HCT116 (cell line): ENCODE measurements at regions not wholly inside any gene's neighbourhood (a gene's known extent, or its start where the extent isn't known, plus 50 kb on each side); places are given as distances from the start of the nearest gene placed in this dataset.

ENCODE experiments used
- CTCF ChIP-seq, 3 experiments: fragments of 200-600 bp in 1 of 3; sonication (generic) in 1 of 3; IDR thresholded peaks in 2 of 3; conservative IDR thresholded peaks in 1 of 3; 2 replicates each; pipeline ENCODE4 v1.5.1; 2012 to 2017; ENCODE audit warnings: low read depth in 2 of 3, low read length in 2 of 3, antibody characterized with exemption in 1 of 3, borderline replicate concordance in 1 of 3, control low read depth in 1 of 3, mild to moderate bottlenecking in 1 of 3, mixed read lengths in 1 of 3, mixed run types in 1 of 3, moderate library complexity in 1 of 3; ENCODE audit not compliant: insufficient read depth in 1 of 3
- EGR1 ChIP-seq: IDR thresholded peaks from 2 replicates; pipeline ENCODE4 v1.6.1; 2012; ENCODE audit warnings: low read depth
- EZH2 ChIP-seq: fragments of 200-600 bp; sonication (generic); IDR thresholded peaks from 2 replicates; pipeline ENCODE4 v1.6.1; 2017; ENCODE audit warnings: antibody characterized with exemption, mixed run types
- POLR2A ChIP-seq: IDR thresholded peaks from 2 replicates; pipeline ENCODE4 v1.7.0; 2011; ENCODE audit warnings: borderline replicate concordance; ENCODE audit not compliant: insufficient read depth, insufficient read length; ENCODE audit errors: extremely low read depth
- POLR2AphosphoS5 ChIP-seq: IDR thresholded peaks from 2 replicates; pipeline ENCODE4 v1.6.1; 2011; ENCODE audit warnings: mild to moderate bottlenecking, low read depth, low read length, moderate library complexity
- RAD21 ChIP-seq: IDR thresholded peaks from 2 replicates; pipeline ENCODE4 v1.6.1; 2012; ENCODE audit warnings: low read depth, mild to moderate bottlenecking
- ZFX ChIP-seq: fragments of 450-650 bp; IDR thresholded peaks from 2 replicates; pipeline ENCODE4 v1.6.1; 2017
- TF ChIP-seq, protein P1 (sequence below): IDR thresholded peaks from 2 replicates; pipeline ENCODE4 v1.6.1; 2012; ENCODE audit warnings: low read depth

DNA sequence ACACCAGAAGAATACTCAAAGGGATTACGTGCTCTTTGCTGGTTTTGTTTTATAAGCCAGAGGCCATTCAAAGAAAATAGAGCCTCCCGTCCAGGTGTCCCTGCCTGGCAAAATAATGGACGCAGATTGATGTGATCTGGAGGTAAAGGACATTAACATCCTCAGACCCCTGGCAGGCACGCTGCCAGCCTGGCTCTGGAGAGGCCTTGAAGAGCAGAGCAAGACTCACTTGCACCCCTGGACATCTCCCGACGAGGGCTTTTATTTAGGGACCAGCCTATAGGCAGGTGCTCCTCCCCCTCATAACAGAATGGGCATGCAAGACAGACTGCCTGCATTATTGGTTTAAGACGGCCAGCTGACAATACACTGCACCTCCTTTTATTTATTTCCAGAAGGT lies 291.3 kb downstream of the BCL11A start:
- no peak for TF ChIP-seq CTCF (IDR thresholded peaks at IDR 0.05 in 2 of 3, conservative IDR thresholded peaks at IDR 0.05 in 1 of 3; ENCODE audit: borderline replicate concordance in 1 of 3, insufficient read depth in 1 of 3, low read depth in 2 of 3, low read length in 2 of 3)
- no peak for TF ChIP-seq ZFX
- no peak for TF ChIP-seq EGR1
- TF ChIP-seq POLR2AphosphoS5, result no peak
- TF ChIP-seq POLR2A, result no peak
- no peak for TF ChIP-seq EZH2
- TF ChIP-seq, protein P1, sequence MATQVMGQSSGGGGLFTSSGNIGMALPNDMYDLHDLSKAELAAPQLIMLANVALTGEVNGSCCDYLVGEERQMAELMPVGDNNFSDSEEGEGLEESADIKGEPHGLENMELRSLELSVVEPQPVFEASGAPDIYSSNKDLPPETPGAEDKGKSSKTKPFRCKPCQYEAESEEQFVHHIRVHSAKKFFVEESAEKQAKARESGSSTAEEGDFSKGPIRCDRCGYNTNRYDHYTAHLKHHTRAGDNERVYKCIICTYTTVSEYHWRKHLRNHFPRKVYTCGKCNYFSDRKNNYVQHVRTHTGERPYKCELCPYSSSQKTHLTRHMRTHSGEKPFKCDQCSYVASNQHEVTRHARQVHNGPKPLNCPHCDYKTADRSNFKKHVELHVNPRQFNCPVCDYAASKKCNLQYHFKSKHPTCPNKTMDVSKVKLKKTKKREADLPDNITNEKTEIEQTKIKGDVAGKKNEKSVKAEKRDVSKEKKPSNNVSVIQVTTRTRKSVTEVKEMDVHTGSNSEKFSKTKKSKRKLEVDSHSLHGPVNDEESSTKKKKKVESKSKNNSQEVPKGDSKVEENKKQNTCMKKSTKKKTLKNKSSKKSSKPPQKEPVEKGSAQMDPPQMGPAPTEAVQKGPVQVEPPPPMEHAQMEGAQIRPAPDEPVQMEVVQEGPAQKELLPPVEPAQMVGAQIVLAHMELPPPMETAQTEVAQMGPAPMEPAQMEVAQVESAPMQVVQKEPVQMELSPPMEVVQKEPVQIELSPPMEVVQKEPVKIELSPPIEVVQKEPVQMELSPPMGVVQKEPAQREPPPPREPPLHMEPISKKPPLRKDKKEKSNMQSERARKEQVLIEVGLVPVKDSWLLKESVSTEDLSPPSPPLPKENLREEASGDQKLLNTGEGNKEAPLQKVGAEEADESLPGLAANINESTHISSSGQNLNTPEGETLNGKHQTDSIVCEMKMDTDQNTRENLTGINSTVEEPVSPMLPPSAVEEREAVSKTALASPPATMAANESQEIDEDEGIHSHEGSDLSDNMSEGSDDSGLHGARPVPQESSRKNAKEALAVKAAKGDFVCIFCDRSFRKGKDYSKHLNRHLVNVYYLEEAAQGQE, result no peak
- TF ChIP-seq RAD21, result no peak
